ENCODE measurements at regions not wholly inside any gene's neighbourhood (a gene's known extent, or its start where the extent isn't known, plus 50 kb on each side); places are given as distances from the start of the nearest gene placed in this dataset.

DNA sequence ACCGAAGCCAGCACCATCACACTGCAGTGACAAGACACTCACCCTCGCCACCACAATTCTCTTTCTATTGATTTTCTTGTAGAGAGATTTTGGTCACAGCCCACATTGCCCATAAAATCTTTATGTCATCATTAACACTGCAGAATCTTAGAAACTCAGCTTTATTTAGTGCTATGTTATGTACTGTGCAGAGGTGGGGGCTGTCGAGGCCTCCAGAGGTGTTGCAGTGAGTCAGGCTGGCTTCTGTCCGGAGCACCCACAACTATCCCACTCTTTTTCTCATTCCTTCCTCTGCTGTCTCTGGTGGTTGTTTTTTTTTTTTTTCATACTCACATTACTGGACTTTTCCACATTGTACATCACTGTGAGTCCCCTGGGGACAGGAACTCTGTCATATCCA lies 677.4 kb upstream of the HS6ST1 start (continued):
- TF ChIP-seq, protein P1, sequence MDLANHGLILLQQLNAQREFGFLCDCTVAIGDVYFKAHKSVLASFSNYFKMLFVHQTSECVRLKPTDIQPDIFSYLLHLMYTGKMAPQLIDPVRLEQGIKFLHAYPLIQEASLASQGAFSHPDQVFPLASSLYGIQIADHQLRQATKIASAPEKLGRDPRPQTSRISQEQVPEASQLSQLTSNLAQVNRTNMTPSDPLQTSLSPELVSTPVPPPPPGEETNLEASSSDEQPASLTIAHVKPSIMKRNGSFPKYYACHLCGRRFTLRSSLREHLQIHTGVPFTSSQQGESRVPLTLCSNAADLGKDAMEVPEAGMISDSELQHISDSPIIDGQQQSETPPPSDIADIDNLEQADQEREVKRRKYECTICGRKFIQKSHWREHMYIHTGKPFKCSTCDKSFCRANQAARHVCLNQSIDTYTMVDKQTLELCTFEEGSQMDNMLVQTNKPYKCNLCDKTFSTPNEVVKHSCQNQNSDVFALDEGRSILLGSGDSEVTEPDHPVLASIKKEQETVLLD (IDR thresholded peaks at IDR 0.05): no peak
- TF ChIP-seq FOXP1 (CRISPR knock-in tag; IDR thresholded peaks at IDR 0.05) (no peak), ELF1 (tag; IDR thresholded peaks at IDR 0.05) (no peak), FOXJ2 (tag; IDR thresholded peaks at IDR 0.05) (no peak)

DNA sequence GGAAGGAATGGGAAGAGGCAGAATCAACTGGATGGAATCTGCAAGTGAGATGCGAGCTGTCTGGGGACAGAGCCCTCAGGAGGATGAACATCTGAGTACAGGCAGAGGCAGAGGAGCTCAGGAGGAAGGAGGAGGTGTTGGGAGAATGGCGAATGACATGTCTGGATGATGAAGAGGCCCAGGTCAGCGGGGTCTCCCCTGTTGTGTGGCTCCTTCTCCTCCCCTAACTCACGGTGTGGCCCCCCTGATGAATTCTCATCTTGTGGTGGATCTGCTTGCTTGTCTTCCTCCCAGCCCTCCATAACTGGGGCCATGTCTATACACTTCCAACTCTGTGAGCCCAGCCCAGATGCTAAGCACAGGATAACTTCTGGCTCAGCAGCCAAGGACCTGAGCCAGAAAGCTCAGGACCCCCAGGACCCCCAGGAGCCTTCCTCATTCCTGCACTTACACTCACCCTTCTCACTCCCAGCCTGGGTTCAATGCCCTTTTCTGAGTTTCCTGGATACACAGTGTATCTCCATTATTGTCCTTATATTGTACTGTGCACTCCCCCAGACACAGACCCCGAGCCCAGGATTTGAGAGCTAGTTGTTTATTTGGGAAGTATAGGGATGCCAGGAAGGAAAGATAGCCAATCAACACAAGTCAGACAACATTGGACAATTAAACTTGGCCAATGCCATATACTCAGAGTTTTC lies 678.6 kb upstream of the HS6ST1 start:
- WGBS (ENCODE audit: insufficient coverage, low coverage, missing lambda C conversion rate): 0% methylated on average over 4 of the region's 5 CpGs
- Histone ChIP-seq H3K9ac (ENCODE audit: insufficient read depth in 1 of 2, low read depth in 2 of 2, low read length in 2 of 2) (no peak overlapping the region), H3K36me3 (ENCODE audit: control insufficient read depth, insufficient read depth, low read length) (no peaks in the 10 kb centered on the region), H2AFZ (ENCODE audit: low read depth, low read length) (no peak overlapping the region), H3K9me1 (ENCODE audit: control insufficient read depth, insufficient read depth, low read length) (no peaks in the 10 kb centered on the region), H3K79me2 (ENCODE audit: control insufficient read depth, insufficient read depth, low read length) (no peaks in the 10 kb centered on the region), H3K4me3 (no peak overlapping the region), H3K27ac (ENCODE audit: extremely low read depth, low read depth, low read length) (no peak overlapping the region), H3K4me1 (replicated peaks in 1 of 2; ENCODE audit: control insufficient read depth in 2 of 2, insufficient read depth in 2 of 2, low read length in 2 of 2) (no peaks in the 10 kb centered on the region), H3K27me3 (ENCODE audit: control insufficient read depth in 2 of 2, insufficient read depth in 2 of 2, low read length in 2 of 2) (no peaks in the 10 kb centered on the region; a peak in 1 of 5 replicates), H4K20me1 (replicated peaks; ENCODE audit: control insufficient read depth, insufficient read depth, low read length) (no peaks in the 10 kb centered on the region), H3K9me3 (replicated peaks; ENCODE audit: control insufficient read depth, insufficient read depth, low read depth, low read length) (no peaks in the 10 kb centered on the region), H3K4me2 (ENCODE audit: insufficient read depth, low read length) (no peak overlapping the region)
- FAIRE-seq (no peak), DNase-seq (ENCODE audit: extremely low read depth in 1 of 4, low spot score in 3 of 4) (no peak), ATAC-seq (no peak)
- ChIA-PET CTCF (ENCODE audit: low intra/inter-chr PET ratio) (no interaction called here), POLR2A (no interaction called here)
- intact Hi-C loops (cut with micrococcal nuclease): no loop called here
- in situ Hi-C loops (cut with MboI): no loop called here
- BruUV-seq (replicated peaks): no TSS peak
- TF ChIP-seq HMG20B (CRISPR knock-in tag; IDR thresholded peaks at IDR 0.05) (no peak), PHF21A (IDR thresholded peaks at IDR 0.05; ENCODE audit: borderline replicate concordance, low read depth) (no peak), SLC30A9 (CRISPR knock-in tag; IDR thresholded peaks at IDR 0.05) (no peak), ZSCAN32 (CRISPR knock-in tag; IDR thresholded peaks at IDR 0.05) (no peak), RBM22 (IDR thresholded peaks at IDR 0.05; ENCODE audit: low read depth, low read length, poor library complexity, severe bottlenecking) (no peak), FOXJ3 (CRISPR knock-in tag; IDR thresholded peaks at IDR 0.05) (no peak), CXXC5 (CRISPR knock-in tag; IDR thresholded peaks at IDR 0.05) (no peak), DIDO1 (tag; IDR thresholded peaks at IDR 0.05; ENCODE audit: low read depth) (no peak), MAFK (IDR thresholded peaks at IDR 0.05; ENCODE audit: low read length) (no peak), TAF7 (tag; IDR thresholded peaks at IDR 0.05) (no peak), NR2F6 (CRISPR knock-in tag; IDR thresholded peaks at IDR 0.05) (no peak), ZNF24 (IDR thresholded peaks at IDR 0.05) (no peak), MYBL2 (IDR thresholded peaks at IDR 0.05; ENCODE audit: low read depth) (no peak), MYBL2 (CRISPR knock-in tag; IDR thresholded peaks at IDR 0.05; ENCODE audit: borderline replicate concordance) (no peak), NR4A1 (CRISPR knock-in tag; IDR thresholded peaks at IDR 0.05) (no peak), NR4A1 (tag; IDR thresholded peaks at IDR 0.05) (no peak)
- TF ChIP-seq, protein P2, sequence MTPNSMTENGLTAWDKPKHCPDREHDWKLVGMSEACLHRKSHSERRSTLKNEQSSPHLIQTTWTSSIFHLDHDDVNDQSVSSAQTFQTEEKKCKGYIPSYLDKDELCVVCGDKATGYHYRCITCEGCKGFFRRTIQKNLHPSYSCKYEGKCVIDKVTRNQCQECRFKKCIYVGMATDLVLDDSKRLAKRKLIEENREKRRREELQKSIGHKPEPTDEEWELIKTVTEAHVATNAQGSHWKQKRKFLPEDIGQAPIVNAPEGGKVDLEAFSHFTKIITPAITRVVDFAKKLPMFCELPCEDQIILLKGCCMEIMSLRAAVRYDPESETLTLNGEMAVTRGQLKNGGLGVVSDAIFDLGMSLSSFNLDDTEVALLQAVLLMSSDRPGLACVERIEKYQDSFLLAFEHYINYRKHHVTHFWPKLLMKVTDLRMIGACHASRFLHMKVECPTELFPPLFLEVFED (CRISPR knock-in tag; conservative IDR thresholded peaks at IDR 0.05): no peak
